Type B pancreatic cell (in vitro differentiated cells): ENCODE measurements at regions not wholly inside any gene's neighbourhood (a gene's known extent, or its start where the extent isn't known, plus 50 kb on each side); places are given as distances from the start of the nearest gene placed in this dataset.

ENCODE experiments used
- DNase-seq: peaks from one replicate; pipeline ENCODE4 v3.0.0; 2021; ENCODE audit warnings: mixed read lengths; ENCODE audit not compliant: unreplicated experiment; ENCODE audit errors: extremely low spot score
- H3K27ac Mint-ChIP-seq: 2 replicates; pipeline ENCODE4 v1.8.0; 2021; ENCODE audit warnings: mild to moderate bottlenecking, mixed read lengths
- H3K27me3 Mint-ChIP-seq: 2 replicates; pipeline ENCODE4 v1.8.0; 2021; ENCODE audit warnings: mixed read lengths
- H3K36me3 Mint-ChIP-seq: 2 replicates; pipeline ENCODE4 v1.8.0; 2021; ENCODE audit warnings: mixed read lengths
- H3K4me1 Mint-ChIP-seq: one replicate; pipeline ENCODE4 v1.8.0; 2021; ENCODE audit warnings: mixed read lengths; ENCODE audit not compliant: unreplicated experiment
- H3K4me3 Mint-ChIP-seq: 2 replicates; pipeline ENCODE4 v1.8.0; 2021; ENCODE audit warnings: mild to moderate bottlenecking, mixed read lengths
- H3K9me3 Mint-ChIP-seq: 2 replicates; pipeline ENCODE4 v1.8.0; 2021; ENCODE audit warnings: mixed read lengths
- CTCF ChIP-seq: fragments of 200-600 bp; sonication (generic); conservative IDR thresholded peaks from 2 replicates; pipeline ENCODE4 v1.5.0; 2021; ENCODE audit warnings: antibody characterized with exemption, mild to moderate bottlenecking

- Mint-ChIP-seq H3K4me1 (no peaks in the 10 kb centered on the region), H3K27ac (no peak overlapping the region), H3K27me3 (peaks cover 6% of the 10 kb centered on the region), H3K36me3 (no peaks in the 10 kb centered on the region), H3K4me3 (no peak overlapping the region), H3K9me3 (no peaks in the 10 kb centered on the region)
- no peak for TF ChIP-seq CTCF
- DNase-seq = no peak
Observed at GRCh38 chr6:1208876-1209275, 103.0 kb upstream of the FOXQ1 start.

DNA sequence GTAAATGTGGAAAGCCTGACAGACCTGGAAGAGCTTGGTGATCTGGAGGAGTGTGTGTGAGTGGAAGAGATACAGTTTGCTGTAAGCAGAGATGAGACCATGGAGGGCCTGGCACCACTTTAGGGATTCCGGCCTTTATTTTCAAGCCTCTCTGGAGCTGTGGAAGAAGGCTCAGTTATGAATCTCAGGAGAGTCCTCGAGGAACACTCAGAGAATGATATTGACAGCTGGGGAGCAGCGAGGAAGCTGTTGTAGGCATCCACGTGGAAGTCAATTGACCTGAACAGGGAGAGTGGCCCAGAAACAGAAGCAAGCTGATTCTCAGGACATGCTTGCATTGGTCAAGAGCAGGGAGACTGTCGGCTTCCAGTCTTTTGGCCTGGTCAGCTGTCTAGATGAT lies 108.4 kb upstream of the FOXQ1 start:
- Mint-ChIP-seq H3K36me3 (no peaks in the 10 kb centered on the region), H3K4me3 (no peak overlapping the region), H3K9me3 (no peaks in the 10 kb centered on the region), H3K27me3 (peaks cover 8% of the 10 kb centered on the region), H3K4me1 (no peaks in the 10 kb centered on the region), H3K27ac (no peak overlapping the region)
- no peak for DNase-seq
- TF ChIP-seq CTCF = no peak

- no peak for TF ChIP-seq CTCF
- Mint-ChIP-seq H3K27ac (no peak overlapping the region), H3K27me3 (peaks cover 8% of the 10 kb centered on the region), H3K4me1 (no peaks in the 10 kb centered on the region), H3K4me3 (no peak overlapping the region), H3K36me3 (no peaks in the 10 kb centered on the region), H3K9me3 (peaks cover 2% of the 10 kb centered on the region)
- DNase-seq = no peak
Observed at GRCh38 chr6:1202201-1202600, 109.7 kb upstream of the FOXQ1 start.

GRCh38 chr6:1201547-1202200 lies 110.2 kb upstream of the FOXQ1 start:
- H3K27ac Mint-ChIP-seq = no peak overlapping the region
- H3K9me3 Mint-ChIP-seq = peaks cover 4% of the 10 kb centered on the region
- no peak for TF ChIP-seq CTCF
- no peak for DNase-seq
- H3K4me1 Mint-ChIP-seq = no peaks in the 10 kb centered on the region
- H3K4me3 Mint-ChIP-seq = no peak overlapping the region
- peaks cover 6% of the 10 kb centered on the region for H3K27me3 Mint-ChIP-seq
- no peaks in the 10 kb centered on the region for H3K36me3 Mint-ChIP-seq

- H3K36me3 Mint-ChIP-seq = no peaks in the 10 kb centered on the region
- no peaks in the 10 kb centered on the region for H3K4me1 Mint-ChIP-seq
Observed at GRCh38 chr6:1200409-1201101, 111.3 kb upstream of the FOXQ1 start.

More at GRCh38 chr6:1200409-1201101, 111.3 kb upstream of the FOXQ1 start:
- no peak overlapping the region for H3K4me3 Mint-ChIP-seq
- no peak for DNase-seq
- peaks cover 4% of the 10 kb centered on the region for H3K27me3 Mint-ChIP-seq
- TF ChIP-seq CTCF = no peak
- H3K27ac Mint-ChIP-seq = no peak overlapping the region
- peaks cover 10% of the 10 kb centered on the region for H3K9me3 Mint-ChIP-seq
